ENCODE measurements at regions not wholly inside any gene's neighbourhood (a gene's known extent, or its start where the extent isn't known, plus 50 kb on each side); places are given as distances from the start of the nearest gene placed in this dataset.

DNA sequence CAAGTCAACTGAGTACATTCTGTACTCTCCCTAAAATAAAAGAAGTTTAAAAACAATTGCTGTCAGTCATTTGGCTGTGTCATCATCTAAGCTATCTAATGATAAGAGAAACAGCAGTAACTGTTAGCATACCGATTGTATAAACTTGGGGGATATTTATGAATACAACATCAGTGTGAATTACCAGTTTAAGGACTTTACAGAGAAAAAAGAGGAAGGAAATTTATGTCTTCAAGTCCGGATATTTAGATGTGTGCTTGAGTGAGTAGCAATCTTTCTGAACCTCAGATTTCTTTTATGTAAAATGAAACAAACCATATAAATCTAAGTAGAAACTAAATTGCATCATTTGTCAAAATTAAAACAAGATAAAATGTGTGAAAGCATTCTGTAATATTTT is 1557.0 kb downstream of the MRPL39 start:
- intact Hi-C loops (cut with DNase I; ENCODE audit: low total_unique reads): loop anchor here (10.0 kb wide), 1 partner anchor 1185 kb away; no protein-coding TSS in a partner anchor

GRCh38 chr21:24046829-24047443 is 1560.3 kb downstream of the MRPL39 start:
- DNase-seq (ENCODE audit: low spot score in 2 of 2): no peak
- no peak overlapping the region for H3K27ac ChIP-seq
- intact Hi-C loops (cut with DNase I; ENCODE audit: low total_unique reads): no loop called here

More for the DNA sequence above, 1557.0 kb downstream of the MRPL39 start:
- Histone ChIP-seq H3K36me3 (no peaks in the 10 kb centered on the region), H3K9me3 (no peaks in the 10 kb centered on the region), H3K27me3 (no peaks in the 10 kb centered on the region), H3K27ac (no peak overlapping the region), H3K4me1 (no peaks in the 10 kb centered on the region), H3K4me3 (no peak overlapping the region)
- TF ChIP-seq POLR2AphosphoS5 (IDR thresholded peaks at IDR 0.05) (no peak), POLR2A (IDR thresholded peaks at IDR 0.05) (no peak), CTCF (IDR thresholded peaks at IDR 0.05) (no peak)
- DNase-seq (ENCODE audit: low spot score in 2 of 2): no peak

DNA sequence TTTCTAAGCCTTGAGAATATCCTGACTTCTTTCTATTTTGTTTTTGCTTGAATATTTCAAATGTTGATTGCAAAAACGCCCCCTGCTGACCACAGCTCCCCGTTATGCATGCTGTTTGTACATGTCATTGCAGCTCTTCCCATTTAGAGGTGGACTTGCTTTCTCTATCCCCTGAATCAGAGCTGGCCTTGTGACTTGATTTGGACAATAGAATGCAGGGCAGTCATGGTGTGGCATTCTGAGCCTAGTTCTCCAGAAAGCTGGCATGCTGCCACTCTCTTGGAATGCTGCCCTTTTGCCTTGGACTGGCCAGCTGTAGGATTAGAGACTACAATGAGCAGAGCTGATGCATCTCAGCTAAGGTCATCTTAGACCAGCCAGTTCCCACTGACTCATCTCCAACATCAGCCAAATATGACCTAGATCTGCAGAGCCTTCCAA is 1561.5 kb downstream of the MRPL39 start:
- Histone ChIP-seq H3K36me3 (no peaks in the 10 kb centered on the region), H3K27ac (no peak overlapping the region), H3K4me1 (no peaks in the 10 kb centered on the region), H3K4me3 (no peak overlapping the region), H3K9me3 (no peaks in the 10 kb centered on the region), H3K27me3 (no peaks in the 10 kb centered on the region)
- TF ChIP-seq CTCF (IDR thresholded peaks at IDR 0.05) (no peak), POLR2AphosphoS5 (IDR thresholded peaks at IDR 0.05) (no peak), POLR2A (IDR thresholded peaks at IDR 0.05) (no peak)
- intact Hi-C loops (cut with DNase I; ENCODE audit: low total_unique reads): no loop called here
- DNase-seq (ENCODE audit: low spot score in 2 of 2): peak; percentile 46 to 79

More at GRCh38 chr21:24046829-24047443, 1560.3 kb downstream of the MRPL39 start:
- H3K9me3 ChIP-seq: no peaks in the 10 kb centered on the region
- H3K4me3 ChIP-seq: no peak overlapping the region
- no peaks in the 10 kb centered on the region for H3K27me3 ChIP-seq
- no peaks in the 10 kb centered on the region for H3K4me1 ChIP-seq
- TF ChIP-seq CTCF (IDR thresholded peaks at IDR 0.05): no peak
- TF ChIP-seq POLR2A (IDR thresholded peaks at IDR 0.05): no peak
- H3K36me3 ChIP-seq: no peaks in the 10 kb centered on the region

GRCh38 chr21:24045373-24045772 is 1561.9 kb downstream of the MRPL39 start:
- Histone ChIP-seq H3K36me3 (no peaks in the 10 kb centered on the region), H3K9me3 (no peaks in the 10 kb centered on the region), H3K4me3 (no peak overlapping the region), H3K27ac (no peak overlapping the region), H3K4me1 (no peaks in the 10 kb centered on the region), H3K27me3 (no peaks in the 10 kb centered on the region)
- no peak for DNase-seq (ENCODE audit: low spot score in 2 of 2)
- intact Hi-C loops (cut with DNase I; ENCODE audit: low total_unique reads): no loop called here
- no peak for TF ChIP-seq POLR2A (IDR thresholded peaks at IDR 0.05)
- no peak for TF ChIP-seq POLR2AphosphoS5 (IDR thresholded peaks at IDR 0.05)
- no peak for TF ChIP-seq CTCF (IDR thresholded peaks at IDR 0.05)

DNA sequence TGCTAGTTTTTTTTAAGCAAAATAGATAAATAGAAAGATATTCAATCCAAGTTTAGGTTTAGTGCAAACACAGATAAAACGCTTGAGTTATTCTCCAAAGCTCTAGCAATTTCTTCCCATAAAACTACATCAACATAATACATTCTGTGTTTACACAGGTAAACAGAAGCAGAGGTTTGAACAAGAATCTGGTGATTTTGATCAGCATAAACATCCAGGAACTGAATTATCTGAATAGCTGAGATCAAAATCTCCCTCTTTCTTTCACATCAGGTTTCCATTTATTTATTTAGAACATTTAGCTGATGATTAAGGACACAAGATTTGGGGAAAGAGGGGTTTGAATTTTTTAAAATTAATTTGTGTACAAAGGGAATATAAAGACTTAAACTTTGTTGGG is 1564.6 kb downstream of the MRPL39 start:
- intact Hi-C loops (cut with DNase I; ENCODE audit: low total_unique reads): no loop called here
- Histone ChIP-seq H3K4me1 (no peaks in the 10 kb centered on the region), H3K27me3 (no peaks in the 10 kb centered on the region), H3K9me3 (no peaks in the 10 kb centered on the region), H3K4me3 (no peak overlapping the region), H3K27ac (no peak overlapping the region), H3K36me3 (no peaks in the 10 kb centered on the region)
- DNase-seq (ENCODE audit: low spot score in 2 of 2): no peak
- TF ChIP-seq POLR2A (IDR thresholded peaks at IDR 0.05) (no peak), CTCF (IDR thresholded peaks at IDR 0.05) (no peak), POLR2AphosphoS5 (IDR thresholded peaks at IDR 0.05) (no peak)
